GM19023 (cell line): ENCODE measurements at regions not wholly inside any gene's neighbourhood (a gene's known extent, or its start where the extent isn't known, plus 50 kb on each side); places are given as distances from the start of the nearest gene placed in this dataset.
"Not testable (repeated sequence)": the region's sequence is repeated elsewhere in the genome, so short reads cannot be mapped to it uniquely, and the experiment has no call there.

Experiments
- ATAC-seq: cut with Tn5 transposase; IDR thresholded peaks from one replicate; pipeline ENCODE4 v1.9.1; 2021; ENCODE audit warnings: mild to moderate bottlenecking, moderate library complexity; ENCODE audit not compliant: unreplicated experiment

DNA sequence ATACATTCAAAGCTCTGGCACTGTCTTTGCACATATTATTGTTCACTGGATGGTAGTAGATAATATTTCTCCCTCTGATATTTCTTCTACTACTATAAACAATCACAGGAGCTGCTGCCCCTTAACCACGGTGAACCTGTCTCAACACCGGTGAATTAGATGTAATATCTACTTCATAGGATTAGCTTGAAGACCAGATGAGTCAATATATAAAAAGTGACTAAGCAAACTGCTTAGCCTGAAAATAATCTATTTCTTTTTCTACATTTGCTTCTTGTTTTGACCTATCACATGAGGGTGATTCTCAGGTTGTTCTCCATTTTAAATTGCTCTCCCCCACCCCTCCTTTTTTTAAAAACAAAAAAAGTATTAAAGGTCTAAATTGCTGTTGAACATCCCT lies 645.5 kb downstream of the ANKRD50 start:
- no peak for ATAC-seq

DNA sequence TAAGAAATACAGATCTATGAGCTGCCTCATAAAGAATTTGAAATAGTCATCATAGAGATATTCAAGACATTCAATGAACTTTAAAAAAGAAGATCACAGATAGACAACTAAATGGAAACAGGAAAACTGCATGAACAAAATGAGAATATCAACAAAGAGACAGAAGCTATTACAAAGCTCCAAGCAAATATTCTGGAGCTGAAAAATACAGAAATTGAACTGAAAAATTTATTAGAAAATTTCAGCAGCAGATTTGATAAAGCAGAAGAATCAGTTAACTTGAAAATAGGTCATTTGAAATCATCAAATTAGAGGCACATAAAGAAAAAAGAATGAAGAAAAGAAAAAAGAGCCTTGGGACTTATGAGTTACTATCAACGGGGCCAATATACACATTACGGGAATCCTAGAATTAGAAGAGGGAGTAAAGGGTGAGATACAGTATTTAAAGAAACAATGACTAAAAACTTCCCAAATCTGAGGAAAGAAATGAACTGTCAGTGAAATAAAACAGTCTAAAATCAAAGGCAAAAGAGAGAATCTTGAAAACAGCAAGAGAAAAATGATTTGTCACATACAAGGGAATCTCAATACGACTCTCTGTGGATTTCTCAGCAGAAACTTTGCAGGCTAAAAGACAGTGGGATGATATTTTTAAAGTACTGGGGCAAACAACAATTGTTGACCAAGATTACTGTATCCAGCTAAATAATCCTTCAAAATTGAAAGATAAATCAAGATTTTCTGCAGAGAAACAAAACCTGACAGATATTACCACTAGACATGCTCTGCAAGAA lies 641.6 kb downstream of the ANKRD50 start:
- ATAC-seq: no peak

DNA sequence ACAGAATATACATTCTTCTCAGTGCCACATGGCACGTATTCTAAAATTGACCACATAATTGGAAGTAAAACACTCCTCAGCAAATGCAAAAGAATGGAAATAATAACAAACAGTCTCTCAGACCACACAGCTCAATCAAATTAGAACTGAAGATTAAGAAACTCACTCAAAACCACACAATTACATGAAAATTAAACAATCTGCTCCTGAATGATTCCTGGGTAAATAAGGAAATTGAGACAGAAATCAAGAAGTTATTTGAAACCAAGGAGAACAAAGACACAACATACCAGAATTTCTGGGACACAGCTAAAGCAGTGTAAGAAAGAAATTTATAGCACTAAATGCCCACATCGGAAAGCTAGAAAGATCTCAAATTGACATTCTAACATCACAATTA lies 637.3 kb downstream of the ANKRD50 start:
- ATAC-seq: not testable (repeated sequence)

DNA sequence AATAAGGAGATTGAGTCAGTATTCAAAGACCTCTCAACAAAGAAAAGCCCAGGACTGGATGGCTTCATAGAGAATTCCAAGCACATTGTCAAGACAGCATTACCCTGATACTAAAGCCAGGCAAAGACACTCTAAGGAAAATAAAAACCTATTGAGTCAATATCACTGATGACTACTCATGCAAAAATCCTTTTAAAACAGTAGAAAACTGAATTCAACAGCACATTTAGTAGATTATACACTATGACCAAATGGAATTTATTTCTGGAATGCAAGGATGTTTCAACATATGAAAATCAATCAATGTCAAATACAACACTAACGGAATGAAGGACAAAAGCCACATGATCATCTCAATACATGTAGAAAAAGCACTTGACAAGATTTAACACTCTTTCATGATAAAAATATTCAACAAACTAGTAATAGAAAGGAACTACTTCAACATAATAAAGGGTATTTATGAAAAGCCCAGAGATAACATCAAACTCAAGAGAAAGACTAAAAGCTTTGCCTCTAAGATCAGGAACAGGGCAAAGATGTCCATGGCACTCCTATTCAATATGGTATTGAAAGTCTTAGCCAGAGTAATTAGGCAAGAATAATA lies 633.3 kb downstream of the ANKRD50 start:
- ATAC-seq: no peak

DNA sequence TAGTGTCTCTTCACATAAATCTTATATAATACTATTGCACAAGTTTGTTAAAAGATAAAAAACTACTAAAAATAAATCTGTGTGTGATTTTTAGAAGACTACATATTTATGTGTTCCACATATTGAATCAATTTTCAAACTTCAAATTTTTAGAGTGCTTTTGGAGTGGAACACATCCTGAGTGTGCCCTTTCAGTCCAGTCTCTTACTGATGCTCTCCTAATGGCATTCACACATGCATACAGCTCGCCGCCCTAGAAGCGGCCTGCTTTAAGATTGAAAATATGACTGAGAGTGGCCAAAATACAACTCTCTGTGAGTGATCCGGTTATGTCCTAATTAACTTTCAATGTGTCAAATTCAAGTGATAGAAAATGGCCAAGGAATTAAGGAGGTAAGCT lies 628.8 kb downstream of the ANKRD50 start:
- no peak for ATAC-seq

DNA sequence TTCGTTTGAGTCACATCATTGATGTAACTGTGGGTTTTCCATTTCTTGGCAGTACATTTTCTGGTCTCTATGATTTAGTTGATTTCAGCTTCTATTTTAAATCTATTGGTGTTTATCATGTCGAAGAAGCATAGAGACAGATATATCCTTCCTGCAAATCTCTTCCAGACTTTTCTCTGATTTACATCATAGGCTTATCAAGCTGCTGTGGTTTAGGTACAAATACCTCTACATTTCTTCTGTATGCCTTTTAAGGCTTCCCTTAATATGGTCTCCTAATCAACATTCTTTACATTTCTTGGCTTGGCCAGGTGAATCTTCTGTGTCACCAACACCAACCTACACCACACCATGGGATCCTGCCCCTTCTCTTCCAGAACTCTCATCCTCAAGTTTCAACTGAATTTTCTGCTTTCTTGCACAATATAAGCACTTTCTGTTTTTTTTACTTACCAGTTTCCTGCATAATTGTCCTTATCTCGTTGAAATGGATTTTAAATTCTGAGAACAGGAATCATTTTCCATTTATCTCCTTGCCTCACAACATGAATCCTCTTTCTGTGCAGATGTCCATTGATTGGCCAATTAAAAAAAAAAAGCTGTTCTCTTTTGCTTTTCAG lies 626.9 kb downstream of the ANKRD50 start:
- no peak for ATAC-seq

DNA sequence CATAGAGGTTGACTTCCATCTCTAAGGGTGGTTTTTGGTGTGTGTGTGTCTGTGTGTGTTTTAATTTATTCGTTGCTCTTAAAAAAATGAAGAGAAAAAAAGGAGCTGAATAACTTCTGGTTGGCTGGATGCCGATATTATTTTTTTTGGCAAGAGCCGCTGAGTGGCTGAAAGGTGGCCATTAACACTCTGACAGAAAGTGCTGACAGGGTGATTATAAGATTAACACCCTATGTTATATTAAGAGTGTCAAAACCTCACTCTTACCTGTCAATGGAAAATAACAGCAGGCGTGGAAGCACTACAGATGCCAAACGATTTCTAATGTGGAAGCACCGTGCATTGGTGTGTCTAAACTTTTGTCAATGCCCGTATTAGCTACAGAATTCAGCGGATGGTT lies 622.5 kb downstream of the ANKRD50 start:
- no peak for ATAC-seq

DNA sequence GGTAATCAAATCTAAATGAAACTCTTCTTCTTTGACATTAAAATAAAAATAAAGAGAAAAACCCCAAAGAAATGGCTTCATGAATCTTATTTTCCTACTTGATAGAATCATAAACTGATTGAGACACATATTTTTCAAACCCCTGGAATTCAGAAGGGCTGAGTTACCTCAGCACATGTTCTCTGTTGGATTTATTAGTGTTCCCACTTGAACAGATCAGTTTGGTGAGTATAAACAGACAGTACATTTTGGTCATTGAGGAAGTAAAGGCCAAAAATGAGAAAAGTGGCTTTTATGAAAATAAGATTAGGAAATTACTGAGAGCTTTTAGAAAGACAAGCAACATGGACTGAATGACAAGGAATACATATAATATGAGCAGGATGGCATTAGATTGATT lies 620.4 kb downstream of the ANKRD50 start:
- no peak for ATAC-seq

DNA sequence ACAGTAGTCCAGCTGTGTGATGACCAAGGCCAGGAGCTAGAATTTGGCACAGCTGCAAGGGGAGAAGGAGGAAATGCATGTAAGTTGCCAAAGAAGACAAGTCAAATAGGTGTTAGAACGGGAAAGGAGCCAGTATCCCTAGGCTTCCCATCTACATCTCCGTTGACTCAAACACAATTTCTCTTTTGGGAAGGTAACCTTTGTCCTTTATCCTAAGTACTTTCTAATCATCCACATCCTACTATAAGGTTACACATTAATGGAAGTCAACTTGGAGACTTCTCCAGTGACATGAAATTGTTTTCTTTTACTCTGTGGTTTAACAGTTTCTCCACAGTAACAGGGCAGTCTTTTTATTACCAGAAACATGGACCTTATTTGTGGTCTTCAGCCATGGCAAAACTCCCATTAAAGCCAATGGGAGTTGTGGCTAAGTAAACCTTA lies 620.0 kb downstream of the ANKRD50 start:
- no peak for ATAC-seq

DNA sequence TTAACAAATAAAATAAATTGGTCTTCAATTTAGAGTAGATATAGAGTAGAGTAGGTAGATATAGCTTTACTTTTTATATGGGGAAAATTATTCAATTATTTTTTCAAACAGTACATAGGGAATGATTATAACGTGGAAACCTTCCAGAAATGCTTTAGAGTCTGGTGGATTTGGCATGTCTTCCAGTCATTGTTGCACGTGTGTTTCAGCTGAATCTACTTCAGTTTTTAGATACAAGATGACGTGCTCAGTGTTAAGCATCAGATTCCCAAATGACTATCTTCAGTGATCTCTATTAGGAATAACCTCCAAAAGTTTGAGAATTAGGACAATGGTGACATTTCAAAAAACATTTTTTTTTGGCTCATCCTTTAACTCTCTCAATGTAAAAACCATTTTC lies 616.9 kb downstream of the ANKRD50 start:
- no peak for ATAC-seq

DNA sequence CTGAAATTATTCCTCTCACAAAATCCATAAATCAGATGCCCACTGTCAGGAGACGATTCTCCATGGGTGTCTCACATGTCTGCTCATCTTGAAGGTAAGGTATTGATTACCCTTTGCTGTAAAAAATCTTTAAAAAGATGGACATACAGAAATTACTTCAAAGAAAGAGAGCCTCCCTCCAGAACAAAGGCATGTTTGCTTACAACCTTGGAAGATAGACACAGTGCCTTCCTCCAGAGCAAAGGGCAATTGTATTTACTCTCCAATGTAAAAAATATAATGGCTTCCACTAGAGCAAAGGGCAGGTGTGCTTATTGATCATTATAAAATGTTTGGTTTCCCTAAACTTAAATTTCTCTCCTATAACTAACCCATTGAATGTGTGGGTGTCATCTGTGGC lies 616.2 kb downstream of the ANKRD50 start:
- ATAC-seq: no peak

DNA sequence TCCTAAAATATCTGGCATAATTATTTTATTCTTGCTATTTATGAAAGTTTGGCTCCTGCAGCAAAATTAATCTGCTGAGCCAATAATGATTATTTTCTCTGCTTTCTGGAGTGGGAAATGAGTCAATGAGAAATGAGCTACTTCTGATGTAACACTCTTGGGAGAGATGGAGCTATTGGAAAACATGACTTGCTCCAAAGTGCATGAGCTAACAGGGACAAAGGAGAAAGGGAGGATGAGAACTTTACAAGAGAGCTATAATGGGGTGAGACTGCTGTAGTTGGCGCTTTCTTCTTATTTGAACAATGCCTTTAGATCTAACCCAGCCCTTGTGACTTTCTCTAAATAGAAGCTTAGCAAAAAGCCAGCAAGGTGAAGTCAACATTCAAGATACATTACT lies 615.1 kb downstream of the ANKRD50 start:
- ATAC-seq: no peak

DNA sequence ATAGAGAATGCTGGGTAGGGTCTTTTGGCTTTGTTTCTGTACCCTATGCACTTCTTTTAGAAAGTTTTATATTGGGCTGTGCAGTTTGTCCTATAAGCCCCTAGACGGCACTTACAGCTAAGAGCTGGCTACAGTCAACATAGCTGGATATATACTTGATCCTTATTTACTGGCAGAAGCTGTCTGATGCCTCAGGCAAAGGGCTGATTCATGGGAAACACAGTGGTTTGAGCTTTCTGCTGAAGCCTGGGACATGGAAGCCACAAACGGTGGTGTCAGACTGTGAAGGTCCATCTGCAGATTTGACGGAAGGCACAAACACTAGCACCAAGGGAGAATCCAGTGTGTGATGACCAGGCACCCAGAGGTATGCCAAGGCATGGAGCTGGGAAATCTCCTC lies 608.4 kb downstream of the ANKRD50 start:
- no peak for ATAC-seq

DNA sequence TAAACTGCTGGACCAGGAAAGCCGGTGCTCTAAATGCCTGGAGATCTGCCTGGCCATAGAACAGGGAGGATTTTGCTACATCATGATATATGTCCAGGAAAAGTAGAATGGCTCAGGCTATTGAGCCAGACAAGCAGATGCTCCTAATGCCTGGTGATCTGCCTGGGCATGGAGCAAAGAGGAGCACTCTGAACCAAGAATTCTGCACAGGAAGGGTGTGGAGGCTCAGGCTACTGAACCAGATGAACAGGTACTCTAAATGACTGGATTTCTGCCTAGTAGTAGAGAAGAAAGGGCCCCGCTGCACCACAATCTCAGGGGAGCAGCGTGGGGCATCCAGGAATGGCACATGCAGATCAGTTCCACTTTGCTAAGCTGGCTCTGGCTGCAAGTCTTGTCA lies 607.9 kb downstream of the ANKRD50 start:
- ATAC-seq: no peak

DNA sequence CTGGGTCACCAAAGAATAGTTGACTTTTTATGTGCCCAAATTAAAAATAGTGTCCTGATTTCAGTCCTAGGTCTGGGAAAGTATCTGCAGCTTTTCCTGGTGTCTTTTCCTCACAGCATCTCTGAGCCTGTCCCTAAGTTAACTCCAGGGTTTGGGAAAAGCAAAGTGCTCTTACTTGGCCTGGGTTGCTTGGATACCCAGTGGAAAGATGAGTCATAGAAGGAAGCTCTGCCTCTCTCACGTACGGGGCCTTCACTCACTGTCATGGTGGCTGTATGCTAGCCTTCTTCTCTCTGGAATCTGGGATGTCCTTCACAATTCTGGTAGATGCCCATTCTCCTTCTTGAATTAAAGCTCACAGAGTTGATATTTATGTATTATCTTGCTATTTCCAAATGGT lies 607.3 kb downstream of the ANKRD50 start:
- no peak for ATAC-seq

DNA sequence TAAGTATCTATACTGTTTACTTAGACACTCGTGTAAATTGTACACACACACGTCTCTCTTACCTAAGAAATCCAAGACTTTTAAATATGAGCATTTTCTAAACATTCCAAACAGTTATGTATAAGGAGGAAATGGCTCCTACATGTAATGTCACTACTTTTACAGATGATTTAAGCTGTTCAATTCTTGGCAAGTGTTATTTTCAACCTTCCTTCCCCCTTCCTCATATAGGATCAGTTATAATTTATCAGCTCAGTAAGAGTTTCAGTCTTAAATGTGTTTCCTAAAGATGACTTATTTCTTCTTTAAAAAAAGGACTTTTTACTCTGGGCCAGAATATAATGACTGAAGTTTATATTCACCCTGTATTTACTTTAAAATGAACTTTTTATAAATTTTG lies 601.1 kb downstream of the ANKRD50 start:
- no peak for ATAC-seq

DNA sequence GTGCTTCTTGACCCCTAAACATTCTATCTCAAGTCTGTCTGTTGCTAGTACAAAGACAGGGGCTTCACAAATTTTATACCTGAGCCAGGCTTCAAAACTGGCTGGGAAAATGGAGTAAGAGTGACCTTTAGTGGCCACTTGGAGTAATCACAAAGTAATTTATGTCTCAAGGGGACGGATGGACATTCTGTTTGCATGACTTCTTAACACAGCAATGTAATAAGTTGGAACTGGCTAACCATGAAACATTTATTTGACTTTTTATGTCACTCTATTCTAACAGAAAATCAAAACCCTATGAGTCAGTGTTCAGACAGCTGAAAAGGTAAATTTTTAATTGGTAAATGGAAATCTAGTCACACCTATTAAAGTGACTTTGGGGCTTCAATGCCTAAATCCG lies 600.6 kb downstream of the ANKRD50 start:
- ATAC-seq: no peak

DNA sequence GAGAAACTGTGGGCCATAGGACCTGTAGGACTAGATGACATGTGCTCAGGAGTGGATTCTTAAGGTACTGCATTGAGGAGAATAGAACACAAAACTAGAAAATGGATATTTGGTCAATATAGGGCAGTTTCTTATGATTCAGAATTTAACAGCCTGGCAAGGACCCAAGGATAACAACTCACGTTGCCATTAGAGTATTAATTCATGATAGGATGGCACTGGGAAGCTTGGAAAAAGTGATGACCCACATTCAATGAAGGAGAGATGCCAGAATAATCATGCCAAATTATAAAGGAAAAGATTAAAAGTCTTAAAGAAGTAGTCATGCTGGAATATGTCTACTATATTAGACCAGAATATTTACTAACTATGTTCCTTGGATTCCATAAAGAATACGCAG lies 594.5 kb downstream of the ANKRD50 start:
- no peak for ATAC-seq

DNA sequence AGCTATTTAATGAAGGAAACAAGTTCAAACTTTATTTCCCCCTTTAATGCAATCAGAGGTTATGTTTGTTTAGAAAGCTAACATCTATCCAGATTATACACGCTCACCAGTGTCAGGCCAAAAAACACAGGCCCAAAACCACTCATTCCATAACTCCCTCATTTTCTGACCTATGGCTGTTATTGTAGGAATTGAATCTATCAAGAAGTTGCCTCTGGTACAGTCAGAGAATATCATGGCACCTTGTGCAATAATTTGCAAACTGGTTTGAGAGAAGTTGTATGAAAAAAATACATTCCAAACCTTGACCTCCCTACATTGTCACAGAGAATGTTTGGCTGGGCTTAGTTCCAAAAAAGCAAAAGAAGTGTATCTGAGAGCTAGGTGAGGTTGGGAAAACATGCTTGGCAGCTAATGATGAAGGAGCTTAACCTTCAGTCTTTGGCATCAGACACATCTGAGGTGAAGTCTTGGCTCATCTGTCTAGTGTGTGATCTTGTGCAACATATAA lies 591.0 kb downstream of the ANKRD50 start:
- no peak for ATAC-seq

DNA sequence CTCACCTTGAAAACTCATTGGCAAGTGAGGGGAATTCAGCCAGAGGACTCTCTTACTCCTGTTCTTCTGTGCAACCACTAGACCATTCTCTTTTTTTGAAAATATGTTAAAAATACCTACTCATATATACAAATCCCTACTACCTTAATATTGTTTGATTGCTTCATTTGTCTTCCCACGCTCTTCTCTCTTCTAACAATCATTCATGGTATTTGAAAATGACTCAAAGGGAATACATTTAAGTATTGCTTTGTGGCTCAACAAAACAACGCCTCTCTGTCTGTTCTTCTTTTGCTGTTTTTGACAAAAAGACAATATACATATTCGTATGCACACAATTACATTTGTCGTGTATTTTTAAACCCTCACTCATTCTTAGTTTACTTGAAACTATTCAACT lies 589.4 kb downstream of the ANKRD50 start:
- ATAC-seq: no peak

DNA sequence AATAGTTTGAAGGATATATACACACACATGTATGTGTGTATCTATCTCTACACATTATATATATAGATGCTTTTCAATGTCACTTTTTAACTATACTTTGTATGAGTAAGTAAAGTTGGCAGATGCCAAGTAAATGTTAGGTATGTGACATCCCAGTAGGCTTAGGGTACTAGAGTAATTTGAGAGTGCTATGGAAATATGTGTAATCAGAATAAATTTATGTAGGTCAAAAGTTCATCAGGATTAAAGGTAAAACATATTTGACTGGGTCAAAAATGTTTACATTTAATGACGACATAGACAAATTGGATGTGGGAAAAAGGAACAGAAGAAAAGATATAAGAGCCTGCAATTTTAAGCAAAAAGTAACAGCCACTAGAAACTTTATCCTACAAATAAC lies 588.8 kb downstream of the ANKRD50 start:
- no peak for ATAC-seq

DNA sequence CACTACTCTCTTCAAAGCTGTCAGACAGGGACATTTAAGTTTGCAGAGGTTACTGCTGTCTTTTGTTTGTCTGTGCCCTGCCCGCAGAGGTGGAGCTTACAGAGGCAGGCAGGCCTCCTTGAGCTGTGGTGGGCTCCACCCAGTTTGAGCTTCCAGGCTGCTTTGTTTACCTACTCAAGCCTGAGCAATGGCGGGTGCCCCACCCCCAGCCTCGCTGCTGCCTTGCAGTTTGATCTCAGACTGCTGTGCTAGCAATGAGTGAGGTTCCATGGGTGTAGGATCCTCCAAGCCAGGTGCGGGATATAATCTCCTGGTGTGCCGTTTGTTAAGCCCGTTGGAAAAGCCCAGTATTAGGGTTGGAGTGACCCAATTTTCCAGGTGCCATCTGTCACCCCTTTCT lies 581.2 kb downstream of the ANKRD50 start:
- ATAC-seq: not testable (repeated sequence)
